ENCODE measurements at regions not wholly inside any gene's neighbourhood (a gene's known extent, or its start where the extent isn't known, plus 50 kb on each side); places are given as distances from the start of the nearest gene placed in this dataset.

GRCh38 chr20:60957621-60958020, 294.4 kb upstream of the CDH4 start:
- intact Hi-C loops (cut with micrococcal nuclease; ENCODE audit: unreplicated experiment), result no loop called here
- ChIA-PET POLR2A (no interaction called here), CTCF (no interaction called here)
- DNase-seq (ENCODE audit: low read depth, low spot score), result no peak
- H3K27ac ChIP-seq (ENCODE audit: low read length), result no peak overlapping the region
- no peaks in the 10 kb centered on the region for H3K9me3 ChIP-seq (ENCODE audit: control insufficient read depth, insufficient read depth, low read depth, low read length)
- no peaks in the 10 kb centered on the region for H3K36me3 ChIP-seq (ENCODE audit: control insufficient read depth, insufficient read depth, low read length)
- H3K4me3 ChIP-seq (ENCODE audit: low read depth in 2 of 2, low read length in 2 of 2), result no peak overlapping the region
- BruUV-seq (replicated peaks), result no TSS peak
- H3K27me3 ChIP-seq (ENCODE audit: control insufficient read depth, insufficient read depth, low read length), result no peaks in the 10 kb centered on the region; the same call in 1 of the 2 replicates
- ATAC-seq, result no peak
- H3K4me1 ChIP-seq (ENCODE audit: control insufficient read depth, insufficient read depth, low read length), result no peaks in the 10 kb centered on the region
- no peak for TF ChIP-seq SIN3A (IDR thresholded peaks at IDR 0.05; ENCODE audit: borderline replicate concordance, insufficient read depth, low read depth, low read length)
- TF ChIP-seq REST (IDR thresholded peaks at IDR 0.05; ENCODE audit: insufficient read depth in 1 of 2, low read depth in 2 of 2, low read length in 1 of 2), result peak in 1 of 2 experiments; percentile 49; a peak in 1 of 4 replicates
- TF ChIP-seq POLR2AphosphoS5 (IDR thresholded peaks at IDR 0.05; ENCODE audit: low read depth, low read length), result no peak
- in situ Hi-C loops (cut with HindIII; ENCODE audit: low pct_unique_long_range_greater_than_20kb, low sequenced_read_pairs), result no loop called here

- in situ Hi-C loops (cut with HindIII; ENCODE audit: low pct_unique_long_range_greater_than_20kb, low sequenced_read_pairs), result no loop called here
- BruUV-seq (replicated peaks), result no TSS peak
- ATAC-seq, result no peak
Measured at GRCh38 chr20:60959971-60960370, 292.1 kb upstream of the CDH4 start.

More at GRCh38 chr20:60959971-60960370, 292.1 kb upstream of the CDH4 start:
- Histone ChIP-seq H3K36me3 (ENCODE audit: control insufficient read depth, insufficient read depth, low read length) (no peaks in the 10 kb centered on the region; the same call in 1 of the 2 replicates), H3K27me3 (ENCODE audit: control insufficient read depth, insufficient read depth, low read length) (no peaks in the 10 kb centered on the region; the same call in 1 of the 2 replicates), H3K27ac (ENCODE audit: low read length) (no peak overlapping the region), H3K9me3 (ENCODE audit: control insufficient read depth, insufficient read depth, low read depth, low read length) (no peaks in the 10 kb centered on the region), H3K4me1 (ENCODE audit: control insufficient read depth, insufficient read depth, low read length) (no peaks in the 10 kb centered on the region), H3K4me3 (ENCODE audit: low read depth in 2 of 2, low read length in 2 of 2) (no peak overlapping the region)
- TF ChIP-seq SIN3A (IDR thresholded peaks at IDR 0.05; ENCODE audit: borderline replicate concordance, insufficient read depth, low read depth, low read length) (no peak), TCF7L2 (IDR thresholded peaks at IDR 0.05; ENCODE audit: low read depth, low read length) (no peak), POLR2AphosphoS5 (IDR thresholded peaks at IDR 0.05; ENCODE audit: low read depth, low read length) (no peak), CTCF (IDR thresholded peaks at IDR 0.05) (no peak), REST (IDR thresholded peaks at IDR 0.05; ENCODE audit: insufficient read depth in 1 of 2, low read depth in 2 of 2, low read length in 1 of 2) (no peak)
- intact Hi-C loops (cut with micrococcal nuclease; ENCODE audit: unreplicated experiment), result no loop called here
- DNase-seq (ENCODE audit: low read depth, low spot score), result no peak
- POLR2A ChIA-PET, result no interaction called here
- CTCF ChIA-PET, result no interaction called here

Data from Panc1 (cell line).